ENCODE measurements at regions not wholly inside any gene's neighbourhood (a gene's known extent, or its start where the extent isn't known, plus 50 kb on each side); places are given as distances from the start of the nearest gene placed in this dataset.

DNA sequence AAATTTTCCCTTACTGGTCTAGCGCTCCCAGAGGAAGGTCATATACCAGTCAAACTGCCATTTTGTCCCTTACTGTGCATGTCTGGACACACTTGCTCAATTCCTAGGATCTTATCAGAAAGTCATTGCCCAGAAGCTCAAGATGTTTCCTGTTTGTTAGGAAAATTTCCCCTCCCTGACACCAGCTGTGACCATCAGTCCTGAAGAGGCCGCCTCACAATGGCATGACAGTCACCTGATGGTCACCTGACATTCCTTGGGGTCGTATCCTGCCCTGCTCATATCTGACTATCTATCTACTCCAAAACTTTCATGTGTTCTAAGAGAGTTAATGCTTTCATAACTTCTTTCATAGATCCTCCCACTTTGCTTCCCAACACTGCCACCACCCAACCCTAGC, 219.9 kb downstream of the OTOR start:
- TF ChIP-seq, protein P1, sequence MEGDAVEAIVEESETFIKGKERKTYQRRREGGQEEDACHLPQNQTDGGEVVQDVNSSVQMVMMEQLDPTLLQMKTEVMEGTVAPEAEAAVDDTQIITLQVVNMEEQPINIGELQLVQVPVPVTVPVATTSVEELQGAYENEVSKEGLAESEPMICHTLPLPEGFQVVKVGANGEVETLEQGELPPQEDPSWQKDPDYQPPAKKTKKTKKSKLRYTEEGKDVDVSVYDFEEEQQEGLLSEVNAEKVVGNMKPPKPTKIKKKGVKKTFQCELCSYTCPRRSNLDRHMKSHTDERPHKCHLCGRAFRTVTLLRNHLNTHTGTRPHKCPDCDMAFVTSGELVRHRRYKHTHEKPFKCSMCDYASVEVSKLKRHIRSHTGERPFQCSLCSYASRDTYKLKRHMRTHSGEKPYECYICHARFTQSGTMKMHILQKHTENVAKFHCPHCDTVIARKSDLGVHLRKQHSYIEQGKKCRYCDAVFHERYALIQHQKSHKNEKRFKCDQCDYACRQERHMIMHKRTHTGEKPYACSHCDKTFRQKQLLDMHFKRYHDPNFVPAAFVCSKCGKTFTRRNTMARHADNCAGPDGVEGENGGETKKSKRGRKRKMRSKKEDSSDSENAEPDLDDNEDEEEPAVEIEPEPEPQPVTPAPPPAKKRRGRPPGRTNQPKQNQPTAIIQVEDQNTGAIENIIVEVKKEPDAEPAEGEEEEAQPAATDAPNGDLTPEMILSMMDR (IDR thresholded peaks at IDR 0.05; ENCODE audit: insufficient read depth, low read depth, low read length): no peak
- no peak for TF ChIP-seq EZH2 (IDR thresholded peaks at IDR 0.05; ENCODE audit: insufficient read depth, low read length)
